Mucosa of rectum (tissue), 2 donors: ENCODE measurements at regions not wholly inside any gene's neighbourhood (a gene's known extent, or its start where the extent isn't known, plus 50 kb on each side); places are given as distances from the start of the nearest gene placed in this dataset.

Experiments used
- H3K27ac ChIP-seq, 2 donors: one replicate each; pipeline ENCODE4 v1.7.0; 2013; ENCODE audit warnings: inconsistent platforms in 2 of 2, low read depth in 2 of 2, low read length in 2 of 2
- H3K27me3 ChIP-seq, 2 donors: one replicate each; pipeline ENCODE4 v1.7.0; 2013; ENCODE audit warnings: low read length in 2 of 2; ENCODE audit not compliant: control insufficient read depth in 2 of 2, insufficient read depth in 2 of 2
- H3K36me3 ChIP-seq, 2 donors: one replicate each; pipeline ENCODE4 v1.7.0; 2013; ENCODE audit warnings: low read length in 2 of 2; ENCODE audit not compliant: control insufficient read depth in 2 of 2, insufficient read depth in 2 of 2
- H3K4me1 ChIP-seq, 2 donors: one replicate each; pipeline ENCODE4 v1.7.0; 2013; ENCODE audit warnings: low read length in 2 of 2, mild to moderate bottlenecking in 1 of 2; ENCODE audit not compliant: control insufficient read depth in 2 of 2, insufficient read depth in 2 of 2
- H3K4me3 ChIP-seq, 2 donors: one replicate each; pipeline ENCODE4 v1.7.0; 2013; ENCODE audit warnings: low read length in 2 of 2
- H3K9ac ChIP-seq, 2 donors: one replicate each; pipeline ENCODE4 v1.7.0; 2013; ENCODE audit warnings: low read length in 2 of 2, low read depth in 1 of 2, mild to moderate bottlenecking in 1 of 2
- H3K9me3 ChIP-seq, 2 donors: one replicate each; pipeline ENCODE4 v1.7.0; 2013; ENCODE audit warnings: low read length in 2 of 2; ENCODE audit not compliant: control insufficient read depth in 2 of 2
- donor health status: healthy.
- donor health status: Normal muscosa, but diverticular disease.

- H3K9ac ChIP-seq: peak overlapping the region; percentile 90 to 97
- no peaks in the 10 kb centered on the region for H3K9me3 ChIP-seq
- H3K27me3 ChIP-seq: no peaks in the 10 kb centered on the region
- H3K4me1 ChIP-seq: peaks cover 0 to 10% of the 10 kb centered on the region in 2 donors
- H3K4me3 ChIP-seq: peak overlapping the region; percentile 79
- peak overlapping the region; percentile 92 to 96 for H3K27ac ChIP-seq
- H3K36me3 ChIP-seq: no peaks in the 10 kb centered on the region
Measured at GRCh38 chr1:212557739-212558692, 50.5 kb upstream of the ATF3 start.

- H3K9me3 ChIP-seq: no peaks in the 10 kb centered on the region
- H3K4me1 ChIP-seq: peaks cover 0 to 10% of the 10 kb centered on the region in 2 donors
- H3K4me3 ChIP-seq: peak overlapping the region; percentile 79
- H3K27me3 ChIP-seq: no peaks in the 10 kb centered on the region
- H3K36me3 ChIP-seq: no peaks in the 10 kb centered on the region
- peak overlapping the region; percentile 92 to 96 for H3K27ac ChIP-seq
- H3K9ac ChIP-seq: peak overlapping the region; percentile 90 to 97
Measured at GRCh38 chr1:212558693-212559480, 49.7 kb upstream of the ATF3 start.
